T-cell (primary cell): ENCODE measurements at regions not wholly inside any gene's neighbourhood (a gene's known extent, or its start where the extent isn't known, plus 50 kb on each side); places are given as distances from the start of the nearest gene placed in this dataset.

Source experiments
- ATAC-seq, 4 experiments: fragments of 200-7000 bp in 3 of 4; fragments of 150-1000 bp in 1 of 4; cut with Tn5 transposase; replicated peaks in 1 of 4; 1 replicate in 3 of 4; 2 replicates in 1 of 4; pipeline ENCODE4 v1.10.0; 2021; ENCODE audit warnings: moderate library complexity in 3 of 4, mild to moderate bottlenecking in 2 of 4, moderate number of reproducible peaks in 1 of 4
- CTCF ChIA-PET, 2 donors: fragments of 300-600 bp; sonication (Branson Sonifier 250); formaldehyde crosslinking; loops; one replicate each; lab custom pipeline; 2022; ENCODE audit warnings: antibody characterized with exemption in 2 of 2; lab: Charles Lee
- POLR2A ChIA-PET, 2 donors: fragments of 300-600 bp; sonication (Branson Sonifier 250); formaldehyde crosslinking; loops; one replicate each; lab custom pipeline; 2022; ENCODE audit warnings: antibody characterized with exemption in 2 of 2; lab: Charles Lee
- DNase-seq, 35 experiments: peaks; one replicate each; pipeline versions ENCODE4 v3.0.0 to v3.0.0-alpha.2; 2013 to 2023
- H3K27ac ChIP-seq: one replicate; pipeline ENCODE4 v1.5.1; 2013; ENCODE audit warnings: low read length
- H3K27me3 ChIP-seq, 2 experiments: replicated peaks in 1 of 2; 1 replicate in 1 of 2; 2 replicates in 1 of 2; pipeline versions ENCODE4 v1.6.1 to v1.7.0; 2013; ENCODE audit warnings: low read length in 1 of 2, mixed read lengths in 1 of 2; ENCODE audit not compliant: control insufficient read depth in 2 of 2, insufficient read depth in 2 of 2; ENCODE audit errors: extremely low read depth in 1 of 2
- H3K36me3 ChIP-seq, 2 donors: 1 replicate in 1 of 2; 2 replicates in 1 of 2; pipeline versions ENCODE4 v1.6.1 to v1.7.0; 2013; ENCODE audit warnings: low read length in 1 of 2; ENCODE audit not compliant: control insufficient read depth in 2 of 2, insufficient read depth in 1 of 2; ENCODE audit errors: extremely low read depth in 1 of 2
- H3K4me1 ChIP-seq, 2 experiments: 1 replicate in 1 of 2; 2 replicates in 1 of 2; pipeline versions ENCODE4 v1.6.1 to v1.7.0; 2013; ENCODE audit warnings: low read length in 2 of 2, mixed read lengths in 1 of 2; ENCODE audit not compliant: insufficient read depth in 2 of 2, control insufficient read depth in 1 of 2; ENCODE audit errors: extremely low read depth in 1 of 2
- H3K4me3 ChIP-seq, 2 donors: 1 replicate in 1 of 2; 2 replicates in 1 of 2; pipeline versions ENCODE4 v1.5.1 to v1.7.0; 2013; ENCODE audit warnings: mild to moderate bottlenecking in 2 of 2, low read length in 1 of 2, moderate library complexity in 1 of 2; ENCODE audit not compliant: control insufficient read depth in 1 of 2; ENCODE audit errors: extremely low read depth in 1 of 2
- H3K9me3 ChIP-seq: 2 replicates; pipeline ENCODE4 v1.7.0; 2013
- H3K27ac Mint-ChIP-seq, 2 donors: one replicate each; pipeline ENCODE4 v1.8.0; 2020 to 2021; ENCODE audit warnings: mild to moderate bottlenecking in 2 of 2, mixed read lengths in 2 of 2
- H3K27me3 Mint-ChIP-seq, 2 donors: one replicate each; pipeline ENCODE4 v1.8.0; 2021 to 2022; ENCODE audit warnings: mixed read lengths in 2 of 2
- H3K36me3 Mint-ChIP-seq: one replicate; pipeline ENCODE4 v1.8.0; 2021; ENCODE audit warnings: mixed read lengths
- H3K4me1 Mint-ChIP-seq, 3 donors: one replicate each; pipeline ENCODE4 v1.8.0; 2020 to 2022; ENCODE audit warnings: mixed read lengths in 3 of 3, mild to moderate bottlenecking in 1 of 3
- H3K4me3 Mint-ChIP-seq, 3 donors: one replicate each; pipeline ENCODE4 v1.8.0; 2020 to 2022; ENCODE audit warnings: mild to moderate bottlenecking in 3 of 3, mixed read lengths in 3 of 3, moderate library complexity in 3 of 3
- H3K9me3 Mint-ChIP-seq, 3 donors: one replicate each; pipeline ENCODE4 v1.8.0; 2020 to 2022; ENCODE audit warnings: mixed read lengths in 3 of 3
- WGBS: methylation state at CpG from one replicate; pipeline ENCODE4 v1.1.5; 2013; ENCODE audit warnings: missing lambda C conversion rate; ENCODE audit not compliant: insufficient coverage; 5-methylcytosine and 5-hydroxymethylcytosine counted together

- Mint-ChIP-seq H3K4me1 (no peaks in the 10 kb centered on the region), H3K4me3 (no peak overlapping the region), H3K9me3 (peaks cover 0 to 5% (median 0%) of the 10 kb centered on the region in 3 donors), H3K36me3 (no peaks in the 10 kb centered on the region), H3K27ac (no peak overlapping the region), H3K27me3 (no peaks in the 10 kb centered on the region)
- Histone ChIP-seq H3K27ac (no peak overlapping the region), H3K36me3 (no peaks in the 10 kb centered on the region), H3K9me3 (no peaks in the 10 kb centered on the region), H3K27me3 (no peaks in the 10 kb centered on the region), H3K4me1 (no peaks in the 10 kb centered on the region), H3K4me3 (no peak overlapping the region)
- WGBS: 43% methylated on average over 1 of the region's 1 CpG
- DNase-seq (no peak), ATAC-seq (no peak)
- POLR2A ChIA-PET: no interaction called here
- CTCF ChIA-PET: no interaction called here
Measured at GRCh38 chr6:91485047-91485446, 898.2 kb upstream of the MAP3K7 start.

GRCh38 chr6:91483415-91484105 is 896.7 kb upstream of the MAP3K7 start:
- POLR2A ChIA-PET: no interaction called here
- ATAC-seq: no peak
- H3K27me3 Mint-ChIP-seq: no peaks in the 10 kb centered on the region
- Histone ChIP-seq H3K9me3 (no peaks in the 10 kb centered on the region), H3K4me3 (no peak overlapping the region), H3K27ac (no peak overlapping the region), H3K36me3 (no peaks in the 10 kb centered on the region), H3K4me1 (no peaks in the 10 kb centered on the region), H3K27me3 (no peaks in the 10 kb centered on the region)
- H3K36me3 Mint-ChIP-seq: no peaks in the 10 kb centered on the region
- no CpG with 5 or more reads among the region's 6 CpGs for WGBS
- CTCF ChIA-PET: no interaction called here
- H3K27ac Mint-ChIP-seq: no peak overlapping the region
- no peaks in the 10 kb centered on the region for H3K4me1 Mint-ChIP-seq
- no peak overlapping the region for H3K4me3 Mint-ChIP-seq
- no peak for DNase-seq
- peaks cover 0 to 5% (median 0%) of the 10 kb centered on the region in 3 donors for H3K9me3 Mint-ChIP-seq

- Histone ChIP-seq H3K27me3 (no peaks in the 10 kb centered on the region), H3K27ac (no peak overlapping the region), H3K4me1 (no peaks in the 10 kb centered on the region), H3K4me3 (no peak overlapping the region), H3K9me3 (no peaks in the 10 kb centered on the region), H3K36me3 (no peaks in the 10 kb centered on the region)
- no CpG with 5 or more reads among the region's 1 CpG for WGBS
- ChIA-PET POLR2A (interaction anchor here in 1 of 2 donors (1.0 kb wide), 1 partner anchor 12 kb away, joined by 7 read pairs; no protein-coding TSS in a partner anchor), CTCF (no interaction called here)
- no peak overlapping the region for H3K4me3 Mint-ChIP-seq
- H3K36me3 Mint-ChIP-seq: no peaks in the 10 kb centered on the region
- DNase-seq (no peak), ATAC-seq (no peak)
- no peaks in the 10 kb centered on the region for H3K27me3 Mint-ChIP-seq
- H3K9me3 Mint-ChIP-seq: peaks cover 0 to 5% (median 4%) of the 10 kb centered on the region in 3 donors
- no peak overlapping the region for H3K27ac Mint-ChIP-seq
- no peaks in the 10 kb centered on the region for H3K4me1 Mint-ChIP-seq
Measured at GRCh38 chr6:91482498-91482897, 895.6 kb upstream of the MAP3K7 start.

GRCh38 chr6:91480402-91480801 is 893.5 kb upstream of the MAP3K7 start:
- POLR2A ChIA-PET: no interaction called here

GRCh38 chr6:91477688-91478087 is 890.8 kb upstream of the MAP3K7 start:
- no peak for ATAC-seq
- Mint-ChIP-seq H3K27ac (no peak overlapping the region), H3K36me3 (no peaks in the 10 kb centered on the region), H3K27me3 (no peaks in the 10 kb centered on the region), H3K4me3 (no peak overlapping the region), H3K4me1 (no peaks in the 10 kb centered on the region), H3K9me3 (peaks cover 0 to 8% (median 5%) of the 10 kb centered on the region in 3 donors)
- no peaks in the 10 kb centered on the region for H3K27me3 ChIP-seq
- H3K4me3 ChIP-seq: no peak overlapping the region
- H3K27ac ChIP-seq: no peak overlapping the region
- 89% methylated on average over 5 of the region's 6 CpGs for WGBS
- no peak for DNase-seq
- H3K36me3 ChIP-seq: no peaks in the 10 kb centered on the region
- no peaks in the 10 kb centered on the region for H3K9me3 ChIP-seq
- no peaks in the 10 kb centered on the region for H3K4me1 ChIP-seq
- ChIA-PET POLR2A (interaction anchor here in 1 of 2 donors (0.7 kb wide), 1 partner anchor 32 kb away, joined by 3 read pairs; no protein-coding TSS in a partner anchor), CTCF (no interaction called here)

More at GRCh38 chr6:91480402-91480801, 893.5 kb upstream of the MAP3K7 start:
- no peaks in the 10 kb centered on the region for H3K9me3 ChIP-seq
- Mint-ChIP-seq H3K36me3 (no peaks in the 10 kb centered on the region), H3K9me3 (peaks cover 0 to 4% (median 3%) of the 10 kb centered on the region in 3 donors), H3K4me1 (no peaks in the 10 kb centered on the region), H3K27me3 (no peaks in the 10 kb centered on the region), H3K27ac (no peak overlapping the region), H3K4me3 (no peak overlapping the region)
- H3K4me3 ChIP-seq: no peak overlapping the region
- H3K36me3 ChIP-seq: no peaks in the 10 kb centered on the region
- ATAC-seq (no peak), DNase-seq (no peak)
- no CpG with 5 or more reads among the region's 1 CpG for WGBS
- CTCF ChIA-PET: no interaction called here
- no peaks in the 10 kb centered on the region for H3K4me1 ChIP-seq
- H3K27ac ChIP-seq: no peak overlapping the region
- H3K27me3 ChIP-seq: no peaks in the 10 kb centered on the region

- no peak for DNase-seq
- H3K27ac Mint-ChIP-seq: no peak overlapping the region
- H3K4me1 ChIP-seq: no peaks in the 10 kb centered on the region
- CTCF ChIA-PET: no interaction called here
- no peak overlapping the region for H3K27ac ChIP-seq
- no peaks in the 10 kb centered on the region for H3K9me3 ChIP-seq
- no peaks in the 10 kb centered on the region for H3K36me3 Mint-ChIP-seq
- H3K4me3 Mint-ChIP-seq: no peak overlapping the region
- H3K4me1 Mint-ChIP-seq: no peaks in the 10 kb centered on the region
- no peaks in the 10 kb centered on the region for H3K27me3 ChIP-seq
- POLR2A ChIA-PET: no interaction called here
- H3K4me3 ChIP-seq: no peak overlapping the region
- H3K27me3 Mint-ChIP-seq: no peaks in the 10 kb centered on the region
- H3K36me3 ChIP-seq: no peaks in the 10 kb centered on the region
- WGBS: 0% methylated on average over 1 of the region's 2 CpGs
- ATAC-seq: no peak
- peaks cover 0 to 8% (median 5%) of the 10 kb centered on the region in 3 donors for H3K9me3 Mint-ChIP-seq
Measured at GRCh38 chr6:91476000-91476399, 889.1 kb upstream of the MAP3K7 start.
